ENCODE measurements at regions not wholly inside any gene's neighbourhood (a gene's known extent, or its start where the extent isn't known, plus 50 kb on each side); places are given as distances from the start of the nearest gene placed in this dataset.

- Histone ChIP-seq H3K36me3 (ENCODE audit: control insufficient read depth, insufficient read depth, low read length) (no peaks in the 10 kb centered on the region), H3K27me3 (ENCODE audit: control insufficient read depth, insufficient read depth, low read length) (no peaks in the 10 kb centered on the region), H3K4me3 (ENCODE audit: low read depth, low read length) (no peak overlapping the region)
- no peak for TF ChIP-seq CTCF (IDR thresholded peaks at IDR 0.05; ENCODE audit: insufficient read depth, low read length, poor library complexity, severe bottlenecking)
- no peak for DNase-seq (ENCODE audit: low read depth)
Observed at GRCh38 chr18:38310936-38311335, 745.3 kb upstream of the CELF4 start.

DNA sequence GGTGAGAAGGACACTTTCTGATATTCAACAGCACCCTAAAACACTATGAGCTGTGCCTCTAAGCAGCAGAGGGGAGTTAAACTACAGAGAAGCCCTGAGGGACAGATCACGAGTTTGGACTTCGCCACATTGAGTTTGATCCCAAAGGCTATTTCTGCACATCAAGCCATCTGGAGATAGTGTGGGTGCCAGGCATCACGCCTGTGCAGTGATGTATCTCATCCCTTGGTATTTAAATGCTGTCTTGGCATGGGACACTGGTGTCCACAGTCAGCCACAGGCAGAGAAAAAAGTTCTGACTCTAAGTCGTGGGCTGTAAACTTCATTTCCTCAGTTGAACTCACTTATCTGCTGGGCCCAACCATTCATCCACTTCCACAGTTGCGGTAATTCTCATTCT is 742.3 kb upstream of the CELF4 start:
- Histone ChIP-seq H3K36me3 (ENCODE audit: control insufficient read depth, insufficient read depth, low read length) (no peaks in the 10 kb centered on the region), H3K4me3 (ENCODE audit: low read depth, low read length) (no peak overlapping the region), H3K27me3 (ENCODE audit: control insufficient read depth, insufficient read depth, low read length) (no peaks in the 10 kb centered on the region)
- DNase-seq (ENCODE audit: low read depth), result no peak
- no peak for TF ChIP-seq CTCF (IDR thresholded peaks at IDR 0.05; ENCODE audit: insufficient read depth, low read length, poor library complexity, severe bottlenecking)

DNA sequence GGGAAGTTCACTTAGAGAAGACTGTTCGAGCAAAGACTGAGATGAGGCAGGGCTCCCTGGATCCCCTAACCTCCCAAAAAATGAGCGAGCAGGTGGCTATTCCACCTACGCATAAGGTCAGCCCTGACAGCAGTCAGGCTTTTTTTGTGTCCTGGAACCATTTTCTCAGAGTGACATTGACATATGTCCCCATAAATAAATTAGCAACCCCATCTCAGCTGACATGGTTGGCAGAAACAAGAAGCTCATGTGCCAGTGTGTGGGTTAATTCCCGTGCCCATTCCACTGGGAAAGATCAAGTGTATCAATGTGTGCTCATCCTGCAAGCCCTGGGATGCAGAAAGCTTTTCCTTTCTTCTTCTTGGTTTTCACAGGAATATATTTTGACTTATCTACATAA is 740.4 kb upstream of the CELF4 start:
- Histone ChIP-seq H3K4me3 (ENCODE audit: low read depth, low read length) (no peak overlapping the region), H3K36me3 (ENCODE audit: control insufficient read depth, insufficient read depth, low read length) (no peaks in the 10 kb centered on the region), H3K27me3 (ENCODE audit: control insufficient read depth, insufficient read depth, low read length) (no peaks in the 10 kb centered on the region)
- no peak for DNase-seq (ENCODE audit: low read depth)
- no peak for TF ChIP-seq CTCF (IDR thresholded peaks at IDR 0.05; ENCODE audit: insufficient read depth, low read length, poor library complexity, severe bottlenecking)

- no peaks in the 10 kb centered on the region for H3K36me3 ChIP-seq (ENCODE audit: control insufficient read depth, insufficient read depth, low read length)
- H3K4me3 ChIP-seq (ENCODE audit: low read depth, low read length), result no peak overlapping the region
- DNase-seq (ENCODE audit: low read depth), result no peak
- TF ChIP-seq CTCF (IDR thresholded peaks at IDR 0.05; ENCODE audit: insufficient read depth, low read length, poor library complexity, severe bottlenecking), result no peak
- H3K27me3 ChIP-seq (ENCODE audit: control insufficient read depth, insufficient read depth, low read length), result no peaks in the 10 kb centered on the region
Observed at GRCh38 chr18:38301621-38302020, 736.0 kb upstream of the CELF4 start.

- H3K4me3 ChIP-seq (ENCODE audit: low read depth, low read length), result no peak overlapping the region
- TF ChIP-seq CTCF (IDR thresholded peaks at IDR 0.05; ENCODE audit: insufficient read depth, low read length, poor library complexity, severe bottlenecking), result no peak
- no peaks in the 10 kb centered on the region for H3K36me3 ChIP-seq (ENCODE audit: control insufficient read depth, insufficient read depth, low read length)
- H3K27me3 ChIP-seq (ENCODE audit: control insufficient read depth, insufficient read depth, low read length), result no peaks in the 10 kb centered on the region
- DNase-seq (ENCODE audit: low read depth), result no peak
Observed at GRCh38 chr18:38297910-38298309, 732.3 kb upstream of the CELF4 start.

DNA sequence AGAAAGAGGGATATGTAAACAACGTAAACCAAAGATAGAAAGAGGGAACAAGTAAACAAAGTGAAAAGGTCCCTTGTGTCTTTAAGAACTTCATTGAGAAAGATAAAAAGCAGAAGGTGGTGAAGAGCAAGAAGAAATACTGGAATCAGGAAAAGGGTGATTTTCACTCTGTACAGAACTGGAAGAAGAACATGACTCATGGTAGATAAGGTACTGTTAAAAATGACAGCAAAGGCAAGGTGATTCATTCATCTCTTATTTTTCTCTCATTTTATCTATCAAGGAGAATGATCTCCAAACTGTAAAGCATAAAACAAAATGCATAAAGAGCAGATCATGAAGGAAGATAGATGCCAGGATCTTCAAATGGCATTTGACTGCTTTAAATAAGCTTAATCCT is 724.6 kb upstream of the CELF4 start:
- TF ChIP-seq CTCF (IDR thresholded peaks at IDR 0.05; ENCODE audit: insufficient read depth, low read length, poor library complexity, severe bottlenecking), result no peak
- Histone ChIP-seq H3K36me3 (ENCODE audit: control insufficient read depth, insufficient read depth, low read length) (no peaks in the 10 kb centered on the region), H3K27me3 (ENCODE audit: control insufficient read depth, insufficient read depth, low read length) (no peaks in the 10 kb centered on the region), H3K4me3 (ENCODE audit: low read depth, low read length) (no peak overlapping the region)
- no peak for DNase-seq (ENCODE audit: low read depth)

Data from kidney epithelial cell (primary cell).